HCT116 (cell line): ENCODE measurements at regions not wholly inside any gene's neighbourhood (a gene's known extent, or its start where the extent isn't known, plus 50 kb on each side); places are given as distances from the start of the nearest gene placed in this dataset.

ENCODE experiments used
- CTCF ChIP-seq, 3 experiments: fragments of 200-600 bp in 1 of 3; sonication (generic) in 1 of 3; IDR thresholded peaks in 2 of 3; conservative IDR thresholded peaks in 1 of 3; 2 replicates each; pipeline ENCODE4 v1.5.1; 2012 to 2017; ENCODE audit warnings: low read depth in 2 of 3, low read length in 2 of 3, antibody characterized with exemption in 1 of 3, borderline replicate concordance in 1 of 3, control low read depth in 1 of 3, mild to moderate bottlenecking in 1 of 3, mixed read lengths in 1 of 3, mixed run types in 1 of 3, moderate library complexity in 1 of 3; ENCODE audit not compliant: insufficient read depth in 1 of 3
- EZH2 ChIP-seq: fragments of 200-600 bp; sonication (generic); IDR thresholded peaks from 2 replicates; pipeline ENCODE4 v1.6.1; 2017; ENCODE audit warnings: antibody characterized with exemption, mixed run types
- MAX ChIP-seq: IDR thresholded peaks from 2 replicates; pipeline ENCODE4 v1.6.1; 2012
- POLR2A ChIP-seq: IDR thresholded peaks from 2 replicates; pipeline ENCODE4 v1.7.0; 2011; ENCODE audit warnings: borderline replicate concordance; ENCODE audit not compliant: insufficient read depth, insufficient read length; ENCODE audit errors: extremely low read depth
- RAD21 ChIP-seq: IDR thresholded peaks from 2 replicates; pipeline ENCODE4 v1.6.1; 2012; ENCODE audit warnings: low read depth, mild to moderate bottlenecking
- SP1 ChIP-seq: IDR thresholded peaks from 2 replicates; pipeline ENCODE4 v1.6.1; 2012; ENCODE audit warnings: low read depth

- TF ChIP-seq CTCF (IDR thresholded peaks at IDR 0.05 in 2 of 3, conservative IDR thresholded peaks at IDR 0.05 in 1 of 3; ENCODE audit: borderline replicate concordance in 1 of 3, insufficient read depth in 1 of 3, low read depth in 2 of 3, low read length in 2 of 3), result no peak
- TF ChIP-seq MAX, result no peak
- TF ChIP-seq EZH2, result no peak
- TF ChIP-seq SP1, result no peak
- TF ChIP-seq POLR2A, result no peak
- no peak for TF ChIP-seq RAD21
Measured at GRCh38 chr3:147620906-147621305, 211.7 kb downstream of the ZIC1 start.
